Cerebellar nuclear complex (tissue), 1 donor: ENCODE measurements at regions not wholly inside any gene's neighbourhood (a gene's known extent, or its start where the extent isn't known, plus 50 kb on each side); places are given as distances from the start of the nearest gene placed in this dataset.
"Not testable (repeated sequence)": the region's sequence is repeated elsewhere in the genome, so short reads cannot be mapped to it uniquely, and the experiment has no call there.

ENCODE experiments used
- DNase-seq, 2 experiments: peaks; one replicate each; lab custom pipeline; 2025; lab: John Stamatoyannopoulos, UW

DNA sequence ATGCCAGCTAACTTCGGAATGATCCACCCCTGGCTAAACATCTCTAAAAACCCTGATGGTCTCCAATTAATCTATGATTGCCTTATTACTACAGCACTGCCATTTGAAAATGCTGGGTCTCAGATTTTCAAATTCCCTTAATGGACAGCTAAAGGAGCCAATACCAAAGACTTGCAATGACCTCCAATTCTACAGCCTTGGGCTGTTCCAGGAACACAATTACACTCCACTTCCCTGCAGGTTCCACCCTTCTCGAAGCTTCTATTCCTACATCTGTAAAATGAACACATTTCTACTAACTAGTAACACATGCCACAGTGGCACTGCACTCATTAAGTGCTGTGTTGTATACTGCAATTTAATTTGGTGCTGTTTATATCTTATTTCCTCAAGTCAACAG lies 85.7 kb upstream of the AK4 start:
- no peak for DNase-seq

DNA sequence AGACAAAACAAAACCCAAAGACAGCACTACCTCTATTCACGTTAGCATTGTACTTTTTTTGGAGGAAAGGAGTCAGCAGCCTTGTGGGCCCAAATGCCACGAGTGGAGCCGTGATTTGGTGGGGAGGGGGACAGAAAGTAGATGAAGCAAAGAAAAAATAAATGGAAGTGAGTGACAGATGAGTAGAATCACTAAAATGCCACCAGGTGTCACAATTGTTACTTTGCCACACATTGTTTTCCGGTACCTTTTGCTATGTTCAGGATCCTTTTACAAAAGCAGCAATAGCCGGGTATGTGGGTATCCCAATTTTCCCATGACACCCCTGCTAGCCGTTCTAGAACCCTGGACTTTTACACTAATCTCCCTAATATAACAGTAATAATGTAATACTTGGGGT lies 85.0 kb upstream of the AK4 start:
- DNase-seq: no peak

DNA sequence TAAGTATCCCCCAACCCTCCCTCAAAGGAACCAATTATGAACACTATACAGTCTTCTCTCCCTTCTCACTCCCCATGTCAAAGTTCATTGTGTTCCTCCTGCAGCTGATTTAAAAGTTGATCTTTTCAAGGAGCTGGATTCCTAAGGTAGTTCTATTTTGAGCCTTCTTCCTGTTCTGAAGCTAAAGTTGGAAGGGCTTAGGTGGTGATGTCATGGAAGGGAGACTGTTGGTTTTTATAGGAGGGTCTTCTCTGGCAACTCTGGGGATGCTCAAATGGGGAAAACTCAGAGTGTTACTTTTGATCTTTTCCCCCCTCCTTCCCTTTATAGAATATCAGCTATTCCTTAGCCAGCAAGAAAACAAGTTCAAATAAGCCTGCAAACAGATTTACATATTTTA lies 83.0 kb upstream of the AK4 start:
- DNase-seq: no peak

DNA sequence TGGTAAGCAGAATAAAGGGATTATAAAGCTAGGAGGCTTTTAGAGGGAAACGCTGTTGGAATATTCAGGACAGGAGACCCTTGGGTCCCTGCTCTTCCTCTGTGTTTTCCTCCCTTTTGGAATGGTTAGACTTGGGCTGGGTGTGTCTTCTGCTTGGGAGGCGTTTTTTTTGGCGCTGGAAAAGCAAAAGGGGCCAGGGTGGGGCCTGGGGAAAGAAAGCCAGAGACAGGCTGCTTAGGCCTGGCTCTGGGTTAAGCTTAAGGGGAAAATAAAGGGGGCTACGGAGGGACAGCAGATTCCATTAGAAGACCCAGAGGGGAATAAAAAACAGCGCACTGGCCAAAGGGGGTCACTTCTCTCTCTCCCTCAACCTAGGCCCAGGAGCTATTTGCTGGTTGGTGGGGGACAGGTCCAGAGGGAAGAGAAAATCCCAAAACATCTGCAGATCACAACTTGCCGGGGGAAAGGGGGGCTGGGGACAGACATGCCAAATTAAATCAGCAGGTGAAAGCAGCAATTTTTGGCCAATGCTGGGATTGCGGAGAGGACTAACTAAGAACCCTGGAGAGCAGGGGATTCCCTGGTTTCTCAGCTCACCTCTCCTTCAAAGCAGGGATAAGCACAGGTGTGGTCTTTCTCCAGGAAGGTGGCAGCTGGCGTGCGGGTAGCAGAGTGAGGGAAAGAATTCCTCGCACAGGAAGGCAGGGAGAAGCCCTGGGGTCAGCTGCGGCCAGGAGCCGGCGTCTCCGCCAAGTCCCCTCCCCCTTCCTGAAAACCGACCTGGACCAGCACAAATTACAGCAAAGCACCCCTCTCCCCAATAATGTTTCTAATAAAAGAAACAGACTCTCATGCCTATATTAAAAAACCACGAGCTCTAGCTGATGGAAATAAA lies 82.2 kb upstream of the AK4 start:
- DNase-seq: no peak

DNA sequence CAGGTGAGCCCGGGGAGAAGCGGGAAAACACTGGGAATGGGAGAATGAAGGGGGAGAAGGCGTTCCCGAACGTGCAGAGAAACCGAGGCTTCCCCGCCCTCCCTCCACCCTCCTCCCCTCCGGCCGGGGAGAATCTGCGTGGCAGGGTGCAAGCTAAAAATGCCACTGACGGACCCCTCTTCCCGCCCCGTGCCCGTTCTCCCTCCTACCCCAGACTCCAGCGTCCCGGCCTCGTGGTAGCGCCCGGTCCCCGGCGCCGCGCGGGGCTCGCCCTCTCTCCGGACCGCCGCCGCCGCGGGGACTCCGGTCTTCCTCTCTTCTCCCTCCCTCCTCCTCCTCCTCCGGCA lies 81.6 kb upstream of the AK4 start:
- no peak for DNase-seq

DNA sequence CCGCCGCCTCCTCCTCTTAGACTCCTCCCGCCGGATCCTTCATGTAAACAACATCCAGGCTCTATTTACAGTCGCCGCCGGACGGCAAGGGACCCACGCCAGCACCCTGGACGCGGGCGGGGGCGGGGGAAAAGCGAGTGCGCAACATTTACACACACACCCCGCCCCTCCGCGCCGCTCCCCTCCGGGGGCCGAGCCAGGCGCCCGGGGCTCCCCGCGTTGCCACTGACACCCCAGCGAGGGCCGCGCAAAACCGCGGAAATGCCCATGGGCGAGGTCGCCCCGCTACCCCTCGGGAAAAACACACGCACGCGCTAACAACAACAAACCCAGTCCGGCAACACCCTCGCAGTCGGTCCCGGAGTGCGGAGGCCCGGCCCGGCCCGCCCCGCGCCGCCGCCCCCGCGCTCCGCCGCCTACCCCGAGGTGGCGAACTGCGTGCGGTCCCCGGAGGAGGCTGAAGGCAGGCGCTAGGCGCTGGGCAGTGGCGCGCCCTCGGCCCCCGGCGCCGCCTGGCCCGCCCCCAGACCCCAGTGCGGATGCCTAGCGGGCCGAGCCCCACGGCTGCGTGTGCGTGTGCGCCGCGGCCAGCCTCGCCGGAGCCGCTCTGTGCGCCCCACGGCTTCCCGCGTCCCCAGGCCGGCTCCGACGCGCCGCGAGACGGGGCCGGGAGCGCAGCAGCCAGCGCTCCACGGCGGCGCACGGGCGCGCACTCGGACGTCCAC lies 81.1 kb upstream of the AK4 start:
- peak; percentile 13 to 76 for DNase-seq

DNA sequence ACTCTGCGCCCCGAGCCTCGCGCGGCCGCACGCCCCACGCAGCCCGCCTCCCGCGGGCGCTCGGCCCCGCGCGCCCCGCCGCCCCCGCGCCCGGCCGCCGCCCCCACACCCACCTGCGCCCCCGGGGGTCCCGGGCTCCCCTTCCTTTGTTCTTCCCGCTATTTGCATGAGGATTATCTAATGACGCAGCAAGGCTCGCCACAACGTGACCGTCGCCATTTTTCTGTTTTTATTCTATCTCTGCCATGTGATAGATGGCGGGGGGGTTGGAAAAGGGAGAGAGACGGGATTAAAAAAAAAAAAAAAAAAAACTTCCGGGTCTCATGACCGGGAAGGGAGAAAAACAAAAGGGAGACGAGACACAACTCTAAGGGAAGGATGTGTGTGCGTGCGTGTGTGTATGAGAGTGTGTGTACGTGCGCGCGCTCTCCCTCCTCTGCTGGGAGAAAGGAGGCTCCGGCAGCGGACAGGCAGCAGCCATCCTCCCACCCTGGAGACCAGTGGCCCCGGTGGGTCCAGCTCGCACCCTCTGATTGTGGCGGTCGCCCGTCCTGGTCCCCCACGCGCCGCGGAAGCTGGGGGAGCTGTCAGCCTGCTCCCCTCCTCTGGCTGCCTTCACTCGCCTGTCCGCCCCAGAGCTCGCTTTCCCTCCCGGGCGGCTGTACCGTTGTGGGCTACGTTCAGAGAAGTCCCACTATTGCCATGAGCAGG lies 80.4 kb upstream of the AK4 start:
- peak in 1 of 2 experiments; percentile 65 for DNase-seq

DNA sequence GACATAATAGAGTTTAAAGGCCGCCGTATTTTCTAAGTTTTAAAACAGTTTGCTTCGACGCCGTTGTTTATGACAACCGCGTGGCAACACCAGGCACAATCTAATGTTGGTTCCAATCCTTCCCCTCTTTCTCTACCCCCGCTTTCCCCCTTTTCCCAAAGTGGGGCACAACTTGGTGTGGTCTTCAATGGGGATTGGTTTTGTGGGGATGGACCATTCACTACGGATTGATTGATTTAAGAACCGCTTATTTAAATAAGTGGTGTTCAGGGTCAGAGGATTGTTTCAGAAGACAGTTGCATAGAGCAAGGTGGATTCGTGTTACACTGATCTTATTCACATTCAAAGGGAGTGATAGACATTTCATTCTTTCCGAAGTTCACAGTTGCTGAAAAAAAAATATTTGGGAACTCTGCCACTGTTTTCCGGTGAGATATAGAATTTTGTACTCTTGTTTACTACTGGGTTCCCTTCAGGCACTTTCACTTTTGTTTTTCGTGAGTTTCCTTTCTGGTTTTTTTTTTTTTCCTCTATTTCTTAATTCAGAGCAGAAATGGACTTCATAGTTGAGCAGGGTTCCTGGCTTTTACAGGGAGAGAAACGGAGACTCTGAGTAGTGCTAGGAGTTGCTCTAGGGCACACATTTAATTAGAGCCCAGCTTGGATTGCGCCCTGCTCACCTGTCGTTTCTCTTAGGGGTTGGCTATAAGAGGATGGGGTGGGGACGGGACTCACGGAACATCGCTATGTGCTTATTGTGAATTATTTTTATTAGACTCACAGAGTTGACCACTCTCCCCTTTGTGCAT lies 79.6 kb upstream of the AK4 start:
- DNase-seq: peak in 1 of 2 experiments; percentile 23

DNA sequence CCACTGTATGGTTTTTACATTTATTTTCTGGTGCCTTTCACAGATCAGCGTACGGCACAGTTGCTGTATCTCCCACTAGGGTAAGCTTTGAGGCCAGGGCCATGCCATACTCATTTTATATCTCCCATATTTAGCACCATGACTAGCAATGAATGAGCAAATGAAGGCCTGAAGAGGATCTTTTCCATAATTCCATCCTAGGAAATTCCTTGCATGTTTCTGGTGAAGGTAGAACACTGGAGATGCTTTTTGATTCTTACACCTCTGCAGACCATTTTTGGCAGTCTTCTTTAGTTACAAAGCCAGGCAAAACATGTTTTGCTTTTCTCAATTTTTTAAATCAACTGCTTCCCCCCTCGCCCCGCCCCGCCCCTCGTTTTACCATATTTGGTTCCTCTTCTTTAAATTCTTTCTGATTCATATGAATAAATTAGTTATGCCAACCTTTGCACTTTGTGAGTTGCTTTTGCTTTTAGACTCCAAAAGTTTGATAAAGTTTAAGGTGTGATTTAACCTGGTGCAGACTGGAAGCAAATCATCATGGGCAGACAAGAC lies 78.9 kb upstream of the AK4 start:
- no peak for DNase-seq

DNA sequence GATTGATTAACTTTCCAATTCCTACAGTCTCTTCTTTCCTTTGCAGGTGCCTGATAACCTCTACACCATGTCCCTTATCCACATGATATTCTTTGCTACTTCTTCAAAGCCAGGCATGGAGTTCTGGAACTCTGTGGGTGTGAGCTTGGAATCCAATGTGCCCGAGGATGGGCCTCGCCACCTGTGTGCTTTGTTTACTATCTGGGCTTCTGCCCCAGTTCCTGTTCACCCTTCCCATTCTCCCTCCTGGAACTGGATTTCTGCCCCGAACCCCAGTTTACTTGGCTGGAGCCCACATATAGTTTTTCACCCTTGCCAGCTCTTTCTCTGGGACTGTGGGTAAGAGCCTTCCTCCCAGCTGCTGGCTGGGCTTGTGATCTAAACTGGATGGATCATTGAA lies 75.2 kb upstream of the AK4 start:
- no peak for DNase-seq

DNA sequence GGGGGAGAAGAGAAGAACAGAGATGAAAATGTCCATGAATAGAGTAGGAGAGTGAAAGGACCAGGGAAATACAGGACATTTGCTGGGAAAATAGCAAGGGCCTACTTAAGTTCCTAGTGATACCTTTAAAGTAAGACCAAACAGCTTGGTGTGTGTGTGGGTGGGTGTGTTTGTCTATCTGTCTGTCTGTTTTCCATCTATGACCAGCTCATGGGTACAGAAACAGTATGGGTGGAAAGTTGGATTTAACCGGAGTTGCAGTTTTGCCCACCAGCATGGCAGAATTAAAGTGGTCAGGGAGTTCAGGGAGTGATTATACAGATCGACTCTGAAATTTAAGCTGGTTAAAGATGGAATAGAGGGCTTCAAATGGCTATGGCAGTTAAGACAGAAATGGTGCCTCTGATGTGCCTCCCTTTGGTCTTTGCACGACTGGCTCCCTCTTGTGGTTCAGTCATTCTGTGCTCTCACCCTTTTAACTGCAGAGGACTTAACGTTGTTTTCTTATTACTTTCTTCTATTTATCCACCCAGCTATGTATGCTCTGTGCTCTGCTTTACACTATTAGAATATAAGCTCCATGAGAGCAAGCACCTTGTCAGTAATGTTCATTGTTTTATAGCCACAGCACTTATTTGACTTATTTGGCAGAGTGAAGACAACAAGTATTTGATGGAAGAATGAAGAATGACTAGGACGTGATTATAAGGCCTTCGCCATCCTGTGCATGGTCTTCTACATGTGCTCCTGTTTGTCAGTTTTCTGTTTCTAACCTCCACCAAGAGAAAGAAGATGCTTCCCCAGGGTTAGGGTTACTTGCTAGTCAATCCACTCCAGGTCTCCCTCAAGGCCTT lies 72.7 kb upstream of the AK4 start:
- DNase-seq: no peak

DNA sequence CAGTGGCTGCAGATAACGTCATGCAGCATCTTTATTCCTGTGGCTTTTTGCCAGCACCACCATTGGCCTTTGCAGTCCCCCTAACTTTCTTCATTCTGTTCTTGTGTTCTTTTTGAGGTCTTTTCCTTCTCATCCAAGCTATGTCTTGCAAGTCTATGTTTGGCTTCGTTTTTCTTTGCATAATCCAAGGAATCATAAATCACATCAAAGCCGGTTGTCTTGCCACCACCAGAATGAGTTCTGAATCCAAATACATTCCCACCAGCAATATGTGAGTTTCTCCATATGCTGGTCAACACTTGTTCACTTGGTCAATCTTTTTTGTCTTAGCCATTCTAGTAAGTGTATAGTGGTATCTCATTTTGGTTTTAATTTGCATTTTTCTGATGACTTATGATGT lies 70.6 kb upstream of the AK4 start:
- no peak for DNase-seq

DNA sequence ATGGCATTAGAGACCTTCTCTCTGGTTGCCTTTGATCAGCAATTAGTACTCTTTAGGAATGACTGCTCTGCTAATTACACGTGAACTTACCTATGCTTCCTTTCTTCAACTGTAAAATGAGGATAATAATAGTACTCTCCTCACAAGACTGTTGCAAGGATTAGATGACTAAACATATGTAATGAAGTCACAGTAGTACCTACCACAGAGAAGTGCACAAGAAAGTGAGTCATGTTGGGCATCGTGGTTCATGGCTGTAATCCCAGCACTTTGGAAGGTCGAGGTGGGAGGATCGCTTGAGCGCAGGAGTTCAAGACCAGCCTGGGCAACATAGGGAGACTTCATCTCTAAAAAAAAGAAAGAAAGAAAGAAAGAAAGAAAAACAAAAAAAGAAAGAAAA lies 68.1 kb upstream of the AK4 start:
- no peak for DNase-seq

DNA sequence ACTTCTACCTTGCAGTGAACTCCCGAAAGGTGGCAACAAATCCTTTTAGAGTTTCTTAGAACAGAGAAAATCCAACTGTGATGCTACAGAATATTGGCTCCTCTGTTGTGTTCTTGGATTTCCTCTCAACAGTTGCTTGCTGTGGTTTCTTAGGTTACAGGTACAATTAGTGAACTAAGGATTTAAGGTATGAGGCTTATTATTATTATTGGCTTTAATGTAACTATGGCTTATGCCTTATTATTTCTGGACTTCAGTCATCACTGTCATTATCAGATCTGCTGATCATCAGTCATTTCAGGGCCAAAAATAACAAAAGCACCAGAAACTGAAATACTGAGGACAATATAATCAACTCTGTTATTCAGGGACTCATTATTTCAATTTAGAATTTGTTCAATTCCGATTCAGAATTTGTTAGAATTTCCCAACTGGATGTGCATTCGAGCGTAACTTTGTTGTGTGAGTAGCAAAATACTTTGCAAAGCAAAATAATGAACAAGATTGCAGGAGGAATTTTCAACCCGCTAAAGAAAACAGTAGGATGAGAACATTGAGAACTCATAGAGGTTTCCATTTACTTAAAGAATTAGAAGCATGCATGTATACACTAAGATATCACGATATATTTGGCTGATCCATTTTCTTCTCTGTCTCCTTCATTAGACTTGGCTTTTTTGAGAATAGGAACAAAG lies 65.5 kb upstream of the AK4 start:
- DNase-seq: no peak

DNA sequence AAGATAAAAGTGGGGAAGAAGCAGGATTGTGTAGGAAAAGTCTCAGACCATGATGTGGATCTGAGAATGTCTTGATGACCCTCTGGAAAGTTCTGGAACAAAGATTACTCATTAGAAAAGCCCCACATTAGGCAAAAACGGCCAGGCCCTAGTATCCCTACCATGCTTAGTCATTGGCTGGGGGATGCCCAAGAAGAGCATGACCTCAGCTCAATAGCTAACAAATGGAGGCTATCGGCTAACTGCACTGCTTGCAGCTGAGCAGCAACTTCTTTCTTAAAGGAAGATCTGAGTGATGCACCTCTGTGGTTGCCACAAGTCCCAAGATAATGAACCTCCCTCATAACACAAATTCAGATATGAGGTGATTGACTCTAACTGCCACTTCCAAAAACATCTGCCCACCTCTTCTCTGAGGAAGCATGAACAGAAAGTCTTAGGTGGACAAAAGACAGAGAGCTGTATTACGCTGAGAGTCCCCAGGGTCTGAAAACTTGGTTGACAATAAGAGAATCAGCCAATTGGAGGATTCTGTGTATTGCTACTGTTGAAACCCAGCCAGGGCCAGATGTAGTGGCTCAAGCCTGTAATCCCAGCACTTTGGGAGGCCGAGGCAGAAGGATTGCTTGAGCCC lies 64.6 kb upstream of the AK4 start:
- DNase-seq: no peak

DNA sequence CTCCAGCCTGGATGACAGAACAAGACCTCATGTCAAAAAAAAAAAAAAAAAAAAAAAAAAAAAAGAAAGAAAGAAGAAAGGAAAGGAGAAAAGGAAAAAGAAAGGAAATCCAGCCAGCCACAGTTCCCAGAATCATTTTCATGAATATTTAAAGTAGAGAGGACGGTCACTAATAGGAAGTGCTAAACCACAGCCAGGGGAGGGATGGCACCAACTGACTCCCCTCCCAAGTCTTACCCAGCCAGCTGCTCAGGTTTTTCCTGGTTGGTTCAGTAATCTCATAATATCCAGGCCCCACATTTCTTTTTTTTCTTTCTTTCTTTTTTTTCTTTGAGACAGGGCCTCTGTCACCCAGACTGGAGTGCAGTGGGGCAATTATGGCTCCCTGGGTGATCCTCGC lies 63.9 kb upstream of the AK4 start:
- DNase-seq: no peak

DNA sequence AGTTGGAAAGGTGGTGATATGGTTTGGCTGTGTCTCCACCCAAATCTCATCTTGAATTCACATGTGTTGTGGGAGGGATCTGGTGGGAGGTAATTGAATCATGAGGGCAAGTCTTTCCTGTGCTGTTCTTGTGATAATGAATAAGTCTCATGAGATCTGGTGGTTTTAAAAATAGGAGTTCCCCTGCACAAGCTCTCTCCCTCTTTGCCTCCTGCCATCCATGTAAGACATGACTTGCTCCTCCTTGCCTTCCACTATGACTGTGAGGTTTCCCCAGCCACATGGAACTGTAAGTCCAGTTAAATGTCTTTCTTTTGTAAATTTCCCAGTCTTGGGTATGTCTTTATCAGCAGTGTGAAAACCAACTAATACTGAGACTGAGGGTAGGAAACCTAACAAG lies 60.5 kb upstream of the AK4 start:
- not testable (repeated sequence) for DNase-seq

DNA sequence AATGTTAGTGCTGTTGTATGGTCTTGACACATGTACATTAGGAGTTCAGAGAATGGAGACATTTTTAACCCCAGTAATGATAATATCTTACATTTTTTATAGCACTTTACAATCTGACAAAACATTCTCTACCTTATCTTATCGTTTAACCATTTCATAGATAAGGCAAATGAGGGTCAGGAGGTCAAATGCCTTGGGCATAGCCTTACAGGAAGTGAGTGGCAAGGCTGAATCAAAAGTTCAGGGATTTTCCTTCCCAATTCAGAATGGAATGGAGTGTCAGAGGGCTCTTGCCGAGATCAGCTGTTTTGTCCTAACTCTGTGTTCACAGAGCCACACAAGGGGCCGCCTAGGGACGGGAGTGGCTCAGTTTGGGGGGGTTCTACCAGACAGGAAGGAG lies 57.6 kb upstream of the AK4 start:
- no peak for DNase-seq

DNA sequence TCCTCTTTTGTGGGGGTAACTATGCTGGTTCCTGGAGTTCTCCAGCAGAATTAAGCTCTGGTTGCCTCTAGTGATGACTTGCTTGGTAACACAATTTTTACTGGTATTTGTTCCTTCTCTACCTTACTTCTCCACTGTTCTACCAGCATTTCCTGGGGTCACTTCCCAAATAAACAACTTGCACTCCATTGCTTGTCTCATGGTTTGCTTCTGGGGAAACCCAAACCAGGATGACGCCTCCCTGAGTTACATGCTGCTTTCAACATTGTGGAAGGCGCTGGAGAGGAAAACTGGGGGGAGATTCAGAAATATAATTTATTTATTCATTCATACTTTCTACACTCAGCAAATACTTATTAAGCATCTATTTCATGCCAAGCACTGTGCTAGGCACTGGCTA lies 55.3 kb upstream of the AK4 start:
- no peak for DNase-seq

DNA sequence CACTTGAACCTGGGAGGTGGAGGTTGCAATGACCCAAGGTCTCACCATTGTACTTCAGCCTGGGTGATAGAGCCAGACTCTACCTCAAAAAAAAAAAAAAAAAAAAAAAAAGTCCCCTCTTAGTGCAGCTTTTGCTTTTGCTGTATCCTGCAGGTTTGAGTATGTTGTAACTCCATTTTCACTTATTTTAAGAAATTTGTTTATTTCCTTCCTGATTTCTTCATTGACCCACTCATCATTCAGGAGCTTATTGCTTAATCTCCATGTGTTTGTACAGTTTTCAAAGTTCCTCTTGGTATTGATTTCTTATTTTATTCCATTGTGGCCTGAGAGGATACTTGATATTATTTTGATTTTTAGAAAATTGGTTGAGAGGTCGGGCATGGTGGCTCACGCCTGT lies 50.9 kb upstream of the AK4 start:
- no peak for DNase-seq
